IMR-90 (cell line): ENCODE measurements at regions not wholly inside any gene's neighbourhood (a gene's known extent, or its start where the extent isn't known, plus 50 kb on each side); places are given as distances from the start of the nearest gene placed in this dataset.
"Not testable (repeated sequence)": the region's sequence is repeated elsewhere in the genome, so short reads cannot be mapped to it uniquely, and the experiment has no call there.

Experiments used
- ATAC-seq: fragments of 200-7000 bp; cut with Tn5 transposase; 2 replicates; pipeline ENCODE4 v1.9.1; 2020; ENCODE audit warnings: low read depth, mild to moderate bottlenecking, moderate library complexity
- BruUV-seq: library from RNA; stranded (reverse); fragments of 400-500 nt; replicated peaks from 2 replicates; lab custom pipeline; 2021; lab: Mats Ljungman, UMichigan
- CTCF ChIA-PET: fragments of 300-600 bp; formaldehyde crosslinking; extraction: SDS; loops from one replicate; lab custom pipeline; 2021; ENCODE audit warnings: antibody characterized with exemption; lab: Yijun Ruan, JAX
- POLR2A ChIA-PET: fragments of 300-600 bp; sonication (Branson Sonifier 250); formaldehyde crosslinking; loops from one replicate; lab custom pipeline; 2022; ENCODE audit warnings: antibody characterized with exemption; ENCODE audit not compliant: unreplicated experiment; lab: Charles Lee
- DNase-seq: peaks from one replicate; pipeline ENCODE4 v3.0.0; 2013
- H2AFZ ChIP-seq: replicated peaks from 2 replicates; pipeline ENCODE3; 2013; ENCODE audit warnings: low read length, mild to moderate bottlenecking; ENCODE audit not compliant: poor library complexity
- H2AK5ac ChIP-seq: 2 replicates; pipeline ENCODE4 v1.6.1; 2013; ENCODE audit warnings: low read depth, low read length, inconsistent platforms
- H2AK9ac ChIP-seq: replicated peaks from 2 replicates; pipeline ENCODE3; 2013; ENCODE audit warnings: mild to moderate bottlenecking, low read depth, low read length, moderate library complexity; ENCODE audit not compliant: poor library complexity
- H2BK120ac ChIP-seq: 2 replicates; pipeline ENCODE4 v1.6.1; 2013; ENCODE audit warnings: low read depth, low read length, inconsistent platforms
- H2BK15ac ChIP-seq: 3 replicates; pipeline ENCODE4 v1.6.1; 2013; ENCODE audit warnings: low read depth, low read length, inconsistent platforms
- H2BK20ac ChIP-seq: 2 replicates; pipeline ENCODE4 v1.6.1; 2013; ENCODE audit warnings: low read depth, mild to moderate bottlenecking, inconsistent platforms, low read length, moderate library complexity
- H2BK5ac ChIP-seq: 2 replicates; pipeline ENCODE4 v1.6.1; 2013; ENCODE audit warnings: mild to moderate bottlenecking, low read depth, low read length, inconsistent platforms; ENCODE audit not compliant: poor library complexity, severe bottlenecking
- H3K14ac ChIP-seq: replicated peaks from 2 replicates; pipeline ENCODE4 v1.6.1; 2013; ENCODE audit warnings: low read depth, low read length, inconsistent platforms
- H3K18ac ChIP-seq: 2 replicates; pipeline ENCODE4 v1.6.1; 2013; ENCODE audit warnings: low read depth, low read length, control low read depth
- H3K23ac ChIP-seq: 2 replicates; pipeline ENCODE4 v1.6.1; 2013; ENCODE audit warnings: low read depth, low read length, inconsistent platforms
- H3K27ac ChIP-seq: 2 replicates; pipeline ENCODE4 v1.5.1; 2013; ENCODE audit warnings: mild to moderate bottlenecking, control low read depth, low read length; ENCODE audit not compliant: insufficient read depth
- H3K27me3 ChIP-seq: 2 replicates; pipeline ENCODE4 v1.6.1; 2013; ENCODE audit warnings: low read length; ENCODE audit not compliant: control insufficient read depth, insufficient read depth
- H3K36me3 ChIP-seq: 2 replicates; pipeline ENCODE4 v1.6.1; 2013; ENCODE audit warnings: low read length, mixed read lengths; ENCODE audit not compliant: control insufficient read depth, insufficient read depth
- H3K4ac ChIP-seq: 2 replicates; pipeline ENCODE4 v1.6.1; 2013; ENCODE audit warnings: low read depth, low read length, inconsistent platforms
- H3K4me1 ChIP-seq: 2 replicates; pipeline ENCODE4 v1.6.1; 2013; ENCODE audit warnings: low read length, mixed read lengths; ENCODE audit not compliant: control insufficient read depth, insufficient read depth
- H3K4me2 ChIP-seq: 2 replicates; pipeline ENCODE4 v1.6.1; 2013; ENCODE audit warnings: low read depth, mild to moderate bottlenecking, control low read depth, low read length, moderate library complexity
- H3K4me3 ChIP-seq: 2 replicates; pipeline ENCODE4 v1.5.1; 2013; ENCODE audit warnings: low read depth, mild to moderate bottlenecking, control low read depth, low read length, moderate library complexity; ENCODE audit not compliant: insufficient read depth
- H3K56ac ChIP-seq: 2 replicates; pipeline ENCODE4 v1.6.1; 2013; ENCODE audit warnings: low read length, inconsistent platforms; ENCODE audit not compliant: insufficient read depth; ENCODE audit errors: extremely low read depth
- H3K79me1 ChIP-seq, 2 experiments: 2 replicates each; pipeline ENCODE4 v1.6.1; 2013; ENCODE audit warnings: low read length in 2 of 2, inconsistent platforms in 1 of 2, low read depth in 1 of 2
- H3K9ac ChIP-seq: 2 replicates; pipeline ENCODE4 v1.6.1; 2013; ENCODE audit warnings: low read depth, low read length, control low read depth
- H3K9me1 ChIP-seq: 2 replicates; pipeline ENCODE4 v1.6.1; 2013; ENCODE audit warnings: low read length, inconsistent platforms; ENCODE audit not compliant: insufficient read depth
- H3K9me3 ChIP-seq: 2 replicates; pipeline ENCODE4 v1.6.1; 2013; ENCODE audit warnings: low read length; ENCODE audit not compliant: control insufficient read depth, insufficient read depth
- H4K20me1 ChIP-seq: 2 replicates; pipeline ENCODE4 v1.6.1; 2013; ENCODE audit warnings: low read length, inconsistent platforms; ENCODE audit not compliant: insufficient read depth
- H4K5ac ChIP-seq: 2 replicates; pipeline ENCODE4 v1.6.1; 2013; ENCODE audit warnings: mild to moderate bottlenecking, low read depth, low read length, control low read depth
- H4K8ac ChIP-seq, 2 experiments: 2 replicates each; pipeline ENCODE4 v1.6.1; 2013; ENCODE audit warnings: low read depth in 2 of 2, low read length in 2 of 2, control low read depth in 1 of 2, inconsistent platforms in 1 of 2
- H4K91ac ChIP-seq: 2 replicates; pipeline ENCODE4 v1.6.1; 2013; ENCODE audit warnings: low read depth, low read length, inconsistent platforms; ENCODE audit not compliant: insufficient read depth
- MAFK ChIP-seq: IDR thresholded peaks from 2 replicates; pipeline ENCODE4 v1.6.1; 2012; ENCODE audit warnings: low read depth, low read length, improper control_type of control experiment
- dilution Hi-C: fragments of 300-500 bp; cut with HindIII; formaldehyde crosslinking; loops from one replicate; pipeline ENCODE4 v1.14.3; 2018; ENCODE audit warnings: low sequenced_read_pairs; ENCODE audit not compliant: unreplicated experiment
- in situ Hi-C: fragments of 300-500 bp; cut with MboI; formaldehyde crosslinking; loops from 3 replicates; pipeline ENCODE4 v1.14.3; 2019; ENCODE audit warnings: low sequenced_read_pairs, inconsistent platforms, mixed read lengths
- intact Hi-C: fragments of 100-400 bp; cut with micrococcal nuclease; formaldehyde crosslinking; loops from 2 replicates; pipeline ENCODE4 v1.10.0; 2022

DNA sequence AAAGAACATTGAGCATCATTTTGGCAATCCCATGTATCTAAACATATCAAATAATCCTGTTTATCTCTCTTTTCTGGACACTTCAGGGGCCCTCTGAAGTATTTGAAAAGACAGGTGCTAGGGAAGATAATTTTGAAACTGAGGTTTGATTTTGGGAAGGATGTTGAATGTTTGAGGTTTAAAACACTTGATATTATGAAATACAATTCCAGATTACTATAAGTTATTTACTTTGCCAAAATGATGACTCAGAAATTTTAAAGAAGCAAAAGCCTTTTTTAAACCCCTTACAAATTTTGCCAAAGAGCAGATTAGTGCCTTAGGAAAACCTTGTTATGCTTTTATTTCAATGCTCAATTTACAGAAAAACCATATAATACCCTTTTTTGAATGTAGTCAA, 99.1 kb upstream of the ARMC3 start:
- H4K20me1 ChIP-seq, H2AK5ac ChIP-seq, H3K14ac ChIP-seq, H3K79me1 ChIP-seq, H3K4ac ChIP-seq, H2AK9ac ChIP-seq, H2BK20ac ChIP-seq, dilution Hi-C loops, H3K9me1 ChIP-seq, H3K18ac ChIP-seq, H3K27ac ChIP-seq, H3K4me1 ChIP-seq, H3K9ac ChIP-seq, H4K5ac ChIP-seq, H3K56ac ChIP-seq, H2AFZ ChIP-seq, H3K36me3 ChIP-seq, H2BK5ac ChIP-seq, H3K9me3 ChIP-seq, BruUV-seq, H2BK15ac ChIP-seq, intact Hi-C loops, H3K4me2 ChIP-seq, H3K23ac ChIP-seq, H3K27me3 ChIP-seq, H4K8ac ChIP-seq, POLR2A ChIA-PET, CTCF ChIA-PET, H4K91ac ChIP-seq, H3K4me3 ChIP-seq, ATAC-seq, H2BK120ac ChIP-seq: not testable (repeated sequence)
- in situ Hi-C loops: loop anchor here (10.0 kb wide), 1 partner anchor 504 kb away; the partner anchor contains the start of gene BMI1
- DNase-seq: peak; percentile 32
- peak; percentile 73 for TF ChIP-seq MAFK
